ENCODE measurements at regions not wholly inside any gene's neighbourhood (a gene's known extent, or its start where the extent isn't known, plus 50 kb on each side); places are given as distances from the start of the nearest gene placed in this dataset.

DNA sequence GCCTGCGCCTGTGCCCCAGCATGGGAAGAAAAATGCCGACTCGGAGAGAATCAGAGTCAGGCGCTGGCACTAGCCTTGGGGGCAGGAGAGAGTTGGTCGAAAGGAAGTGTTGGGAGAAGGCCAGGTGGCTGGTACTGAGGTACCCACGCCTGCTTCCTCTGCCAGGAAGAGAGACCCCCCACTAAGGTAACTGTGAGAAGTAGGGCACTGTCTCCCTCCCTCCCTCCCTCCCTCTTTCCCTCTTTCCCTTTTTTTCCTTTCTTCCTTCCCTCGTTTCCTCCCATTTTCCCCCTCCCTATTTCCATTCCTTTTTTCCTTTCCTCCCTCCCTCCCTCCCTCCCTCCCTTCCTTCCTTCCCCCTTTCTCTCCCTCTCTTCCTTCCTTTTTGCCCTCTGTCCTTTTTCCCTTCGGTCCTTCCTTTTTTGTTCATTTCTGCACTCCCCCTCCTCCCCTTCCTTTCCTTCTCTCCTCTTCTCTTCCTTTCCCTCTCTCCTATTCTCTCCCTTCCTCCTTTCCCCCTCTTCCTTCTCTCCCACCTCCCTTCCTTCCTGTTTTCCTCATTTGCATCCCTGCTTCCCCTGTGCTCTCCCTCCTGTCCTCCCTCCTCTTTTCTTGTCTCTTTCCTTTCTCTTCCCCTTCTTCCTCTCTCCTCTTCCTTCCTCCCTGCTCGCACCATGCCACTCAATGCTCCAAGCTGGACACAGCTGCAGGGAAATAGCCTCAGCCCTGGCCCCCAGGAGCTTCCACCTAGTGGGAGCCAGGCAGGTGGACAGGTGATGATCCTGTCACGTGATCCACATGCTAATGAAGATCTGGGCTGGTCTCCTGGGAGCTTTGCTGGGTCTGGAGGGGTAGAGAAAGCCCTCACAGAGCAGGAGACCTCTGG lies 148.0 kb downstream of the DHX35 start:
- DNase-seq, result no peak

DNA sequence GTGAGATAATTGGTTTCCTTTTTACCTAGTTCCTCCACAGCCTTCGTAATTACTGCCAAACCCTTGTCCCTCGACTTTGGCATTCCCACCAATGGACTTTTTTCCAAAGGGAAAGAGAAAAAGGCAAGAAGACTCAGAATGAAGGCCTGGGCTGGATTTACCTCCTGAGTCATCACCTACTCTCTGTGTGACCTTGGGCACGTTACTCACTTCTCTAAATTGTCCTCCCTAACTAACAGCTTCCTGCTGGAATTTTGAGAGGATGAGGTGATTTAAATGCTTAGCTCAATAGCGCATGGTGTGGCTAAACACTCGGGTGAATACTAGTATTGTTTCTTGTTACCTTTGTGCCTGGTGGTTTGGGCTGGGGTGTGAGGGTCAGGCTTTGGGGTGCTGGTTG lies 146.6 kb downstream of the DHX35 start:
- no peak for DNase-seq

DNA sequence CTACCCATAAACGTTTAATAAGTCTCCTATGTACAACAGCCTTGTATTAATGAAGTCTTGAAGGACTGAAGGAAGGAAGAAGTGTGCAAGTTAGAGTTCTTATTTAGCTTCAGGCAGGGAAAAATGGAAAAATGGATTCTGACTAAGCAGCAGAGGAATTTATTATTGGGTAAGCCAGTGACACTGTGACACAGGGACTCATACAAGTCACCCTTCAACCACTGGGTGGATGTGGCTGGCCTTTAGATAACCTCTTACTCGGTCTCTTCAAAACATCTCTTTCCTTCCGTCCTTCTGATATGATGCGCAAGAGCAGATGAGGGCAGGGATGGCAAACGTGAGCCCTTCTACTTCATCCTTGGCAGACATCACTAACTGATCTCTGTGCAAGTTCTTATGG lies 145.6 kb downstream of the DHX35 start:
- no peak for DNase-seq

DNA sequence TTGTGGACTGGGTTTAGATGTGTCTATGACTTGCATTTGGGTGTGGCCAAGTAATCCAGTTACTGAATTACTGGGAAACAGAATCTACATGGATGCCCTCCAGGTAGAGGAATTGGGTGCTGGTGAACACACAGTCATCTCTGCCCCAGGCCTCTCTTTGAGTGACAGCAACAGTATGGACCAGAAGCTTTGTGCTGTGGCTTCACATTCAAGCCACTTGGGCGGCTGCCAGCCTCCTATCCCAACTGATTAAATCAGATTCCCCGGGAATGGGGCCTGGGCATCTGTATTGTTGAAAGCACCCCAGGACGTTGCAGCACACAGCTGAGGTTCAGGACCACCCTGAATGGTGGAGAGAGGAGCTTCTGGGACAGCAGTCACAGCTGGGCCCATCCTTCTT lies 144.6 kb downstream of the DHX35 start:
- no peak for DNase-seq

DNA sequence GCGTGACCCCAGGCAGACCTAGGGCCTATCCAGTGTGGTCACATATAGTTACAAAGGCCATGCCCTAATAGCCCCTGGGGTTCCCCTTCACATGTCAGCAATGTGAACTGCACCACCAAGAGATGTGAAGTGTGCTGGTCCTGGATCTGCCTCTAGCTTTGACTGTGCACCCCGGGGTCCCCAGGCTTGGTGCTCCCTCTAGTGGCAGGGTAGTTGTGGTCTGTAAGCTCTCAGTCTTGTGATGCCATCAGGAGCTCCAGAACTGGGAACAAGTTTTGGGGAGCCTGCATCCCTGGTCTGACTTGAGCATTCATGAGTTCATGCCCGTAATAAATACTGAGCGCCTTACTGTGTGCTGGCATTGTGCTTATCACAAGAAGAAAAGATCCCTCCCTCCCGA lies 143.4 kb downstream of the DHX35 start:
- DNase-seq, result peak; percentile 8

DNA sequence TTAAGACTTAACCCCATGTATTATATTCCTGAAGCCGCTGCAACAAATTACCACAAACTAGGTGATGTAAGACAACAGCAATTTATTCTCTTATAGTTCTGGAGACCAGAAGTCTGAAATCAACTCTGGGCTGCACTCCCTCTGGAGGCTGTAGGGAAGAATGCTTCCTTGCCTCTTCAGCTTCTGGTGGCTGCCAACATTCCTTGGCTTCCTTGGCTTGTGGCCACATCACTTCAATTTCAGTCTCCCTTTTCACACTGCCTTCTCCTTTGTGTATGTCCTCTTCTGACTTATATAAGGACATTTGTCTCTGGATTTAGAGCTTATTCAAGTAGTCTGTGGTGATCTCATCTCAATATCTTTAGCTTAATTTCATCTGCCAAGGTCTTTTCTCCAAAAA lies 141.6 kb downstream of the DHX35 start:
- DNase-seq, result no peak

DNA sequence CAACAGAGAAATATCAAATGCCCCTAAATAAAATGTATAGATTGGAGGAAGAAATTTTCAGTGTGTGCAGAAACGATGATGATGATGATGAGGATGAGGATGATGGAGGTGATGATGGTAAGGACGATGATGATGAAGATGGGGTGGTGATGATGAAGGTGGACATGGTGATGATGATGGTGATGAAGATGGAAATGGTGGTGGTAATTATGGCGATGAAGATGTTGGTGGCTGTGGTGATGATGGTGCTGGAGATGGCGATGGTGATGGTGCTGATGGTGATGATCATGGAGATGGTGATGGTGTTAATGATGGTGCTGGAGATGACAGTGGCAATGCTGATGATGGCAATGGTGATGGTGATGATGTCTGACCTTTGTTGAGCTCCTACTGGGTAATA lies 141.2 kb downstream of the DHX35 start:
- no peak for DNase-seq

DNA sequence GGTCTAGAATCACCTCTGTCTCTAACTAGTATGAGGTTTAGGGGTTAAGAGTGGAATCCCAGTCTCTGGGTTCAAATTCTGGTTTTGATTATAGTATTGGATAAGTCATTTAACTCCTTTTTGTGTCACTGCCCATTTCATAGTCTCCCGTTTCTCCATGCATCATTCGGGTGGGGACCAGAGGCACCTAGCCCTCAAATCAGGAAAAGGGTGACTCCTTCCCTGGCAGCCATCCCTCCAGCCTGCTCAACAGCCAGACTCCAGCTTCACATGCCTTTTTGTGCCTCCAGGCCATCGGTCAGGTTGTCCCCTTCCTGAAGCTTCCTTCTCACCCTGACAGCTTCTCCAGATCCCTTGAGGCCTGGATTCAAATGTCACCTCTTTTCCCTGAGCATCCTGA lies 139.8 kb downstream of the DHX35 start:
- DNase-seq, result no peak

DNA sequence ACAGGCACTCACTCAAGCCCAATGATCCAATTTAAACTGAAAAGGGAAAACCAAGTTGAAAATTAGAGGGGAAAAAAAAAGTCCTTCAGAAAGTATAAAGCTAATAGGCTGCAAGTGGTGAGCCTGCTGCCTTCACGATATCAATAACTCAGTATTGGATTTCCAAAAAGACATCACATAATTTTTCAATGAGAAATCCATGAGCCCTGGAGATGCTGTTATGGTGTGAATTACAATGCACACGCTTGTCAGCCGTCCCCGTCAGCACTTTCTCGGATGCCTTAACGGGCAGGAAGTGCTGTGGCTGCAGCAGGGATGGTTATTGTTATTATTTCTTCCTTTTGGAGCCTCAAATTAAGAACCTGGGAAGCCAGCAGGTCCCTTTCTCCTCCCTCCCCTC lies 138.5 kb downstream of the DHX35 start:
- DNase-seq, result no peak

DNA sequence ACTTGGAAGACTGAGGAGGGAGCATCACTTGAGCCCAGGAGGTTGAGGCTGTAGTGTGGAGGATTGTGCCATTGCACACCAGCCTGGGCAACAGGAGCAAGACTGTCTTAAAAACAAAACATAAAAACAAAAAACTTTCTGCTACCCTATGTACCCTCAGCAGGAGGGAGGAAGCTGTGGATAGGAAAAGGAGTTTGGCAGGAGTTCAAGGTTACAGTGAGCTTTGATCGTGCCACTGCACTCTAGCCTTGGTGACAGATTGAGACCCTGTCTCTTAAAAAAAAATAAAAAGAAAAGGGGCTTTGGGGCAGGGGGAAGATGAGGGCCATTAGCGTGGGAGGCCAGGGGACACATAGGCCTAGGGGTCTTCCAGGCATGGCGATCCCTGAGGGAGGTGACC lies 135.7 kb downstream of the DHX35 start:
- no peak for DNase-seq

DNA sequence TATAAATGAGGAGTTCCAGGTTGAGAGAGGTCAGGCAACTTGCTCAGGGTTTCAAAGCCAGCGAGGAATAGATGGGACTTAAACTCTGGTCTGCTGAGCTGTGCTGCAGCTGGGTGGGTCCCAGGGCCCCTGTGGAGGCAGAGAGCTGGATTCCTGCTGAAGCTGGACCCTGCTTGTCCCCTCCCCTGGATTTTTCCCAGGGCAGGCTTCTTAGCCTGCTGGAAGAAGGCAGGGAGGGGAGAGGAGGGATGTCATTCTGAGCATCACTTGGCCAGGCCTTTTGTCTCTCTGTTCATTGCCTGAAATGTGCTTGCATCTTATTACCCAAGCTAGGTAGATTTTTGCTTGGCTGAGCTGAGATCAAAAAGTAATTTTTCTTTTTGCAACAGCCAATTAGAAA lies 133.7 kb downstream of the DHX35 start:
- DNase-seq, result no peak

DNA sequence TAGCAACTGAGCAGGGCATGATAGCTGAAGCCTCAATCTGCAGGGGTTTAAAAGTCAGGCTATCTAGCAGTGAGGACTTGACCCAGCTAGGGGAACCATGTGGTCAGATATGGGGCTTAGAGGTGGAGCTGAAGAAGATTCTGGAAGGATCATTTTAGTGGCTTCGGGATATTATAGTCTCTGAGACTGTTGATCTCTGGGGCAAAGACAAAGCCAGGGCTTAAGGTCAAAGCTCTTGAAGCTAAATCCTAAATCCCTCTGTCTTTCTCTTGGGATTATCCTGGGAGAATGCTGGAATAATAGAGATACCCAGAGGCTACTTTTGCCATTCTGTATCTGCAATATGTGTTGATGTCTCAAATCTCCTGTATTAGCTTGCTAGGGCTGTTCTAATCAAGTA lies 132.2 kb downstream of the DHX35 start:
- no peak for DNase-seq

DNA sequence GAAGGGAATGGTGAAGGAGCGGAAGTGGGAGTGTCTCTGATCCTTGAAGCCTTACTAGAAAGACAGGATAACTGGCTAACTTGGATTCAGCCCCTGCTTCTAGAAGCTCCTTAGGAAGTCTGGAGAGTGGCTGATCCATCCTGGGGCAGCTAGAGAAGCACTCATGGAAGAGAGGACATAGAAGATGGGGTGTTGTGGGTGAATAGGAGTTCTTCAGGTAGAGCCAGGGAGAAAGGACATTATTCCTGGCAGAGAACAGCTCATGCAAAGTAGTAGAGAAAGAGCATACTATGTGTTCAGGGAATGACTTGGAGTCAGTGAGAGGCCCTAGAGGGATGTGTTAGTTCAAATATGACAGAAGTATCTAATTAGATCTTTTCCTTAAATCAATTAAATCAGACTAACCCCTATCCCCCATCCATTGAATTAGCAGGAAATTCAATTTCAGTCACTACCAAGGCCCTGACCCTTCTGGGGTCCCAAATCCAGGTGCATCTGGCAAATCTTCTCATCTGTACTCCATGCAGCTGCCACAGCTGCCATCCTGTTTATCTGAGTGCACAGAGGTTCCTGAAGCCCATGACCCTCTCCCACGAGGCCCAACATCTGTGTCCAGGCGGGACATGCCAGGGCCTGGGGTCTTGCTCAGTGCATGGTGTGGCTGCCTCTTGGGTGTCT lies 130.7 kb downstream of the DHX35 start:
- no peak for DNase-seq

DNA sequence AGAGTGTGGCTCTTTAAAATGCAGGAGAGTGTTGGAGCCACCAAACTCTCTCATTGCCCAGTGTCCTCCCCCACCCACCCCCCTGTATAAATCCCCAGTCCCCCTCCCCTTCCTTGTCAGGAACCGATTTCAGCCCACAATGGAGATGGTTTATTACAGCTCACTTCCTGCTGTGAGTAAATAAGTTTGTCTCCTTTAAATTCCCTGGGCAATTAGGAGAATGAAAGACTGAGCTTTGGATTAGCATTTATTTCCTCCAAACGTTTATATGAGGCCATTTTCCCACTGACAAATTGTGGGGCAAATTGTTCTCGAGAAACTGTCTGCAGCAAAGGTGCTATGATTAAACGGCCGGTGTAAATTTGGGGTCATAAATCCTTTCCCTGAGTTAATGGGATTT lies 128.8 kb downstream of the DHX35 start:
- DNase-seq, result no peak

DNA sequence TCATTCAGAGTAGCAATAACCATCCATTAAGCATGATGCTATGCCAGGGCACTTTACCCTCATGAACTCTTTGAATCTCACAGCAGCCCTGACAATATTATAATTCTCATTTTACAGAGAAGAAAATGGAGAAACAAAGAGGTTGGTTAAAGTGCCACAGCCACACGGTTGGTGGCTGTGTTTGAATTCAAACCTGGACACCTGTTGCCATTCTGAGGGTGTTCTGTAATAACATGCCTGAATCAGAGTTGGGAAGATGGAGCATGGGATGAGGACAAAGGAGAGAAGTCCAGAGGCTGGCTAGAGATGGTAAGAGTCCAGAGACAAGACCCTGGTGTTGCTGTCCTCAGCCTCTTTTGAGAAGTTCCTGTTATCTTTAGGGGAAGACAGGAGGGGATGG lies 127.7 kb downstream of the DHX35 start:
- DNase-seq, result no peak

Data from activated CD4-positive, alpha-beta T cell treated with anti-CD3 and anti-CD28 coated beads for 48 hours (primary cell).